C4-2B (cell line): ENCODE measurements at regions not wholly inside any gene's neighbourhood (a gene's known extent, or its start where the extent isn't known, plus 50 kb on each side); places are given as distances from the start of the nearest gene placed in this dataset.

Experiments
- CTCF ChIP-seq: fragments of 450-650 bp; conservative IDR thresholded peaks from 2 replicates; pipeline ENCODE4 v1.5.1; 2017; ENCODE audit warnings: mild to moderate bottlenecking
- ZFX ChIP-seq: fragments of 450-650 bp; IDR thresholded peaks from 2 replicates; pipeline ENCODE4 v1.6.1; 2017

GRCh38 chr1:25146451-25146855 lies 85.8 kb downstream of the SYF2 start:
- TF ChIP-seq CTCF (no peak), ZFX (no peak)
